OCI-LY7 (cell line): ENCODE measurements at regions not wholly inside any gene's neighbourhood (a gene's known extent, or its start where the extent isn't known, plus 50 kb on each side); places are given as distances from the start of the nearest gene placed in this dataset.

Source experiments
- BruUV-seq: library from RNA; stranded (reverse); fragments of 400-500 nt; replicated peaks from 2 replicates; lab custom pipeline; 2021; lab: Mats Ljungman, UMichigan
- CTCF ChIA-PET: fragments of 300-600 bp; sonication (Branson Sonifier 250); formaldehyde crosslinking; loops from one replicate; lab custom pipeline; 2022; ENCODE audit warnings: antibody characterized with exemption; ENCODE audit not compliant: unreplicated experiment; lab: Charles Lee
- POLR2A ChIA-PET: fragments of 300-600 bp; sonication (Branson Sonifier 250); formaldehyde crosslinking; loops from one replicate; lab custom pipeline; 2022; ENCODE audit warnings: antibody characterized with exemption; lab: Charles Lee
- DNase-seq: peaks from one replicate; pipeline ENCODE4 v3.0.0-alpha.2; 2015; ENCODE audit warnings: low spot score
- H2AFZ ChIP-seq: fragments of 200-600 bp; sonication (generic), shearing (Covaris generic); 2 replicates; pipeline ENCODE4 v1.6.1; 2014; ENCODE audit warnings: mild to moderate bottlenecking, antibody characterized with exemption, low read length, moderate library complexity
- H3K27ac ChIP-seq: fragments of 200-600 bp; sonication (generic); 2 replicates; pipeline ENCODE4 v1.5.1; 2014; ENCODE audit warnings: mixed run types, low read depth, mild to moderate bottlenecking, moderate library complexity, low read length, inconsistent platforms; ENCODE audit not compliant: poor library complexity, severe bottlenecking
- H3K36me3 ChIP-seq: fragments of 200-600 bp; sonication (generic); 2 replicates; pipeline ENCODE4 v1.6.1; 2014; ENCODE audit warnings: mild to moderate bottlenecking, antibody characterized with exemption, low read length, moderate library complexity, mixed read lengths; ENCODE audit not compliant: insufficient read depth
- H3K4me1 ChIP-seq: fragments of 200-600 bp; sonication (generic); 2 replicates; pipeline ENCODE4 v1.5.1; 2014; ENCODE audit warnings: mild to moderate bottlenecking, low read length; ENCODE audit not compliant: insufficient read depth, poor library complexity, severe bottlenecking
- H3K4me2 ChIP-seq: fragments of 200-600 bp; sonication (generic); 2 replicates; pipeline ENCODE4 v1.6.1; 2014; ENCODE audit warnings: mild to moderate bottlenecking, low read length
- H3K4me3 ChIP-seq: fragments of 200-600 bp; sonication (generic); 2 replicates; pipeline ENCODE4 v1.5.1; 2014; ENCODE audit warnings: mild to moderate bottlenecking, low read depth, low read length; ENCODE audit not compliant: poor library complexity, severe bottlenecking
- H3K79me2 ChIP-seq: fragments of 200-600 bp; sonication (generic); 2 replicates; pipeline ENCODE4 v1.6.1; 2016; ENCODE audit warnings: low read depth, mild to moderate bottlenecking, low read length, moderate library complexity, mixed read lengths; ENCODE audit not compliant: insufficient read depth
- H3K9me2 ChIP-seq: fragments of 200-600 bp; sonication (generic); 2 replicates; pipeline ENCODE4 v1.6.1; 2016; ENCODE audit warnings: mild to moderate bottlenecking, low read length, mixed read lengths; ENCODE audit not compliant: insufficient read depth
- H3K9me3 ChIP-seq: fragments of 200-600 bp; sonication (generic); 2 replicates; pipeline ENCODE4 v1.6.1; 2014; ENCODE audit warnings: mild to moderate bottlenecking, mixed run types, low read length, mixed read lengths
- H4K20me1 ChIP-seq: fragments of 200-600 bp; sonication (generic); 2 replicates; pipeline ENCODE4 v1.6.1; 2014; ENCODE audit warnings: mild to moderate bottlenecking, antibody characterized with exemption, low read length, moderate library complexity, mixed read lengths; ENCODE audit not compliant: insufficient read depth
- EZH2phosphoT487 ChIP-seq: fragments of 200-600 bp; sonication (generic); IDR thresholded peaks from 2 replicates; pipeline ENCODE4 v1.6.1; 2018; ENCODE audit warnings: low read depth, borderline replicate concordance, mild to moderate bottlenecking, mixed run types, antibody characterized with exemption, low read length, moderate library complexity, mixed read lengths
- intact Hi-C: fragments of 100-400 bp; cut with micrococcal nuclease; formaldehyde crosslinking; loops from one replicate; pipeline ENCODE4 v1.10.0; 2022; ENCODE audit not compliant: unreplicated experiment
- TF ChIP-seq, protein P1 (sequence below): fragments of 200-600 bp; sonication (generic); conservative IDR thresholded peaks from 2 replicates; pipeline ENCODE4 v1.5.1; 2014; ENCODE audit warnings: mild to moderate bottlenecking, antibody characterized with exemption, low read length, moderate library complexity, mixed read lengths

DNA sequence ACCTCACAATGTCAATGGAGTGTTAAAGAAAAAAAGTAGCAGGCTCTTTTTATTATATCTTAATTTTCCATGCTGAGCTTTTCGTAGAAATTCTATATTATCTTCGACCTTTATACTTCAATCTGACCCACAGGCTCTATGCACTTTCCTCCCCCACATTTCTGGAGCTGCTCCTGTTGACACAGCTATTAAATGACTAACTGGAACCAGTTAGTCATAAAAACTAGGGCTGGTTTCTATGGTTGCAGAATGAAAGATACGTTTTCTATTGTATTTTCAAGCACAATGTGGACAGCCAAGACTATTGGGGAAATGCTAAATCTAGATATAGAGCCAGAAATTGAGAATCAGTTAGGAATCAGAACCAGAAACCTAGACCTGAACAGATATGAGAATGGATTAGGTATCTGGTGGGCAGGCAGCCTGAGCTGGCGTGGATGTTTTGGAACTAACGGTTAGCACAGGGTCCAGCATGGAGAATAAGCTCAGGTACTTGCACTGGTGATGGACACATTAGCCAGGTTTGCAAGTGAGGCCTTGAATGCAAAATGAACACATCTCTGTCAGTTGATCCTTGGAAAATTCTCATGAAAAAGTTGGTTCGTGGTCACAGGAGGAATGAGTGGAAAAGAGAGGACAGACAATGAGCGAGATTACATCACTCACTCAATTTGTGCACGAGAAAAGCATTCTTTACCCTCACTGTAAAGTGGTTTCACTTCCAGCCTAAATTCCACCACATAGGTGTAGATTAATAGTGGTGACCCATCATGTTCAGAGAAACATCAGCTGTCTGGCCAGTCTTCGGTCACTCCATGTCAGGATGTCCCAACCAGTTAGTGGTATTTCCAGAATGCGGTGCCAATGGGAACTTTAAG lies 144.6 kb upstream of the EPHA4 start:
- Histone ChIP-seq H3K4me2 (no peak overlapping the region), H3K9me3 (no peaks in the 10 kb centered on the region), H2AFZ (no peak overlapping the region), H3K79me2 (no peaks in the 10 kb centered on the region), H3K4me3 (no peak overlapping the region), H3K27ac (no peak overlapping the region), H3K4me1 (no peaks in the 10 kb centered on the region), H4K20me1 (no peaks in the 10 kb centered on the region), H3K36me3 (no peaks in the 10 kb centered on the region), H3K9me2 (no peaks in the 10 kb centered on the region)
- intact Hi-C loops: no loop called here
- no TSS peak for BruUV-seq
- no peak for TF ChIP-seq EZH2phosphoT487
- TF ChIP-seq, protein P1, sequence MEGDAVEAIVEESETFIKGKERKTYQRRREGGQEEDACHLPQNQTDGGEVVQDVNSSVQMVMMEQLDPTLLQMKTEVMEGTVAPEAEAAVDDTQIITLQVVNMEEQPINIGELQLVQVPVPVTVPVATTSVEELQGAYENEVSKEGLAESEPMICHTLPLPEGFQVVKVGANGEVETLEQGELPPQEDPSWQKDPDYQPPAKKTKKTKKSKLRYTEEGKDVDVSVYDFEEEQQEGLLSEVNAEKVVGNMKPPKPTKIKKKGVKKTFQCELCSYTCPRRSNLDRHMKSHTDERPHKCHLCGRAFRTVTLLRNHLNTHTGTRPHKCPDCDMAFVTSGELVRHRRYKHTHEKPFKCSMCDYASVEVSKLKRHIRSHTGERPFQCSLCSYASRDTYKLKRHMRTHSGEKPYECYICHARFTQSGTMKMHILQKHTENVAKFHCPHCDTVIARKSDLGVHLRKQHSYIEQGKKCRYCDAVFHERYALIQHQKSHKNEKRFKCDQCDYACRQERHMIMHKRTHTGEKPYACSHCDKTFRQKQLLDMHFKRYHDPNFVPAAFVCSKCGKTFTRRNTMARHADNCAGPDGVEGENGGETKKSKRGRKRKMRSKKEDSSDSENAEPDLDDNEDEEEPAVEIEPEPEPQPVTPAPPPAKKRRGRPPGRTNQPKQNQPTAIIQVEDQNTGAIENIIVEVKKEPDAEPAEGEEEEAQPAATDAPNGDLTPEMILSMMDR: no peak
- ChIA-PET CTCF (no interaction called here), POLR2A (interaction anchor here (0.6 kb wide), 1 partner anchor 56 kb away, joined by 3 read pairs; no protein-coding TSS in a partner anchor)
- DNase-seq: no peak

DNA sequence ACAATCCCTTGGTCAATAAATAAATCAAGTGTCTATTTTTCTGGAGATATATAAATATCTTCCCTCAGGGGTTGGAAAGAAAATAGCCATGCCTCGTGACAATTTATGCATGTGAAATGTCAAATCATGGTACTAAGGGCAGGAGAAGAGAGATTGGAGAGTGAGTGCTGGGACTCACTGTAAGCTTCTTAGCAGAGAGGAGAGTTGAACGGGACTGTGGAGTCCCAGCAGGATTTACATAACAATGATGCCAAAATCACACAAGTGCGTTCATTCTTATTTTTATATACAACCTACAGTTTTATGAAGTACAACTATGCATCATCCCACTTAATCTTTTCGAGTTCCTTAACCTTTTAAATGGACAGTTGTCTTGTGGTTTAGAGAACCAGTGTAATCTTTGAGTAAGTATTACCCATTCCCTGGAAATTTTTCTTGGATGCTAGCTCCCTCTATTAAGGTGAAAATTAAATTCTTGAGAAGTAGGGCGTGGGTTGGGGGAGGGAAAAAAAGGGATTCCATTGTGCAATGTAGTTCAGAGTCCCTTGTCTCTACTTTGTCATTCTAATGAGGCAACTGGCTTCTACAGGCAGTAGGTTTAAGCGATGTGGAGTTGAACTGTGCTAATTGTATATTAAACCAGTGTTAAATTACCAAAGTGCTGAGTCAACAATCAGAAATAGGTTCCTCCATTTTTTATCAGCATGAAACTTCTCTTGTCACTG lies 143.6 kb upstream of the EPHA4 start:
- Histone ChIP-seq H3K4me2 (no peak overlapping the region), H3K4me3 (no peak overlapping the region), H4K20me1 (no peaks in the 10 kb centered on the region), H3K9me2 (no peaks in the 10 kb centered on the region), H3K27ac (no peak overlapping the region), H3K9me3 (no peaks in the 10 kb centered on the region), H3K4me1 (no peaks in the 10 kb centered on the region), H3K36me3 (no peaks in the 10 kb centered on the region), H2AFZ (no peak overlapping the region), H3K79me2 (no peaks in the 10 kb centered on the region)
- no TSS peak for BruUV-seq
- POLR2A ChIA-PET: interaction anchor here (1.0 kb wide), 1 partner anchor 25 kb away, joined by 3 read pairs; no protein-coding TSS in a partner anchor
- CTCF ChIA-PET: no interaction called here
- no peak for DNase-seq
- intact Hi-C loops: no loop called here
- TF ChIP-seq EZH2phosphoT487: no peak
- TF ChIP-seq, protein P1: no peak
